ENCODE measurements at regions not wholly inside any gene's neighbourhood (a gene's known extent, or its start where the extent isn't known, plus 50 kb on each side); places are given as distances from the start of the nearest gene placed in this dataset.

DNA sequence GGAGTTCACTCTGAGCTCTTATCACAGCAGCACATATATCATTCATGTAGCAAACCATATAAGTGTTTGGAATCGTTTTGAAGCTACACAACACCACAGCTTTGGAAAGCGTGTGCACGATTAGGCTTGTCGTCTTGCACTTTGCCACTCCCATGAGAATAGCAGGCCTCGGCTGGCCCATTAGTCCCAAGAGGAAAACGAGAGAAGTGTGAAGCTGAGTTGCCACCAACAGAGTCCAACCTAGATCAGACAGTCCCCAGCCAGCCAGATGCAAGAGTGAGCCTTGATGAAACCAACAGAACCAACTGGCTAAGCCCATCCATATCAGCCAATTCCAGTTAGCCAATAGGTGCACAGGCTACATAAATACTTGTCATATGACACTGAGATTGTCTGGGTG is 238.4 kb downstream of the C1orf94 start:
- Histone ChIP-seq H3K4me3 (no peak overlapping the region), H3K27me3 (no peaks in the 10 kb centered on the region), H3K36me3 (no peaks in the 10 kb centered on the region), H3K4me1 (no peaks in the 10 kb centered on the region), H3K27ac (no peak overlapping the region), H3K9me3 (no peaks in the 10 kb centered on the region)
- 69 to 82% methylated on average over 2 to 6 of the region's 6 CpGs for WGBS, 2 donors (ENCODE audit: low coverage in 1 of 2)
- in situ Hi-C loops (cut with MboI; ENCODE audit: low pct_ligation_motif_present in 1 of 4, low pct_unique_long_range_greater_than_20kb in 1 of 4, low sequenced_read_pairs in 3 of 4) = no loop called here
- no peak for DNase-seq
- TF ChIP-seq POLR2A (IDR thresholded peaks at IDR 0.05) (no peak), EP300 (IDR thresholded peaks at IDR 0.05; ENCODE audit: low read depth) (no peak)
- TF ChIP-seq, protein P1, sequence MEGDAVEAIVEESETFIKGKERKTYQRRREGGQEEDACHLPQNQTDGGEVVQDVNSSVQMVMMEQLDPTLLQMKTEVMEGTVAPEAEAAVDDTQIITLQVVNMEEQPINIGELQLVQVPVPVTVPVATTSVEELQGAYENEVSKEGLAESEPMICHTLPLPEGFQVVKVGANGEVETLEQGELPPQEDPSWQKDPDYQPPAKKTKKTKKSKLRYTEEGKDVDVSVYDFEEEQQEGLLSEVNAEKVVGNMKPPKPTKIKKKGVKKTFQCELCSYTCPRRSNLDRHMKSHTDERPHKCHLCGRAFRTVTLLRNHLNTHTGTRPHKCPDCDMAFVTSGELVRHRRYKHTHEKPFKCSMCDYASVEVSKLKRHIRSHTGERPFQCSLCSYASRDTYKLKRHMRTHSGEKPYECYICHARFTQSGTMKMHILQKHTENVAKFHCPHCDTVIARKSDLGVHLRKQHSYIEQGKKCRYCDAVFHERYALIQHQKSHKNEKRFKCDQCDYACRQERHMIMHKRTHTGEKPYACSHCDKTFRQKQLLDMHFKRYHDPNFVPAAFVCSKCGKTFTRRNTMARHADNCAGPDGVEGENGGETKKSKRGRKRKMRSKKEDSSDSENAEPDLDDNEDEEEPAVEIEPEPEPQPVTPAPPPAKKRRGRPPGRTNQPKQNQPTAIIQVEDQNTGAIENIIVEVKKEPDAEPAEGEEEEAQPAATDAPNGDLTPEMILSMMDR (IDR thresholded peaks at IDR 0.05) = no peak
- intact Hi-C loops (cut with DNase I; ENCODE audit: low total_unique reads) = loop anchor here (10.0 kb wide), 1 partner anchor 1060 kb away; no protein-coding TSS in a partner anchor

DNA sequence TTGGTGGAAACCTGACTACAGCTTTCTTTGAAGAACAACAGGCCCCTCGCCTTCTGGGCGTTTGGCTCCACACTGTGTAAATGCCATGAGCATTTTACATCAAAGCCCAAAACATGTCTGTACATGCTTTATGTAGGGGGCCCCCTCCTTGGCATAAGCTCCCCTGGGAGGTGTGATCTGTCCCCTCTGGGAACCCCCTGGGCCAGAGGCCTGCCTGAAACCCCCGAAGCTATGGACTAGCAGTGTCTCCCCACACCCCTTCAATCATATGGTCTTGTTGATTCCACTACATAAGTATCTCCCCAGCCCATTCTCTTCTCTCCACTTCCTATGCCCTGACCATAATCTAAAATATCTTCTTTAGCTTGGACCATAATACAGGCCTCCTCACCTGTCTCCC is 241.5 kb downstream of the C1orf94 start:
- Histone ChIP-seq H3K4me1 (no peaks in the 10 kb centered on the region), H3K9me3 (no peaks in the 10 kb centered on the region), H3K27me3 (no peaks in the 10 kb centered on the region), H3K36me3 (no peaks in the 10 kb centered on the region), H3K4me3 (no peak overlapping the region), H3K27ac (no peak overlapping the region)
- no peak for DNase-seq
- TF ChIP-seq EP300 (IDR thresholded peaks at IDR 0.05; ENCODE audit: low read depth) = no peak
- TF ChIP-seq POLR2A (IDR thresholded peaks at IDR 0.05) = no peak
- TF ChIP-seq, protein P1 (IDR thresholded peaks at IDR 0.05) = no peak
- TF ChIP-seq POLR2AphosphoS5 (IDR thresholded peaks at IDR 0.05) = no peak
- intact Hi-C loops (cut with DNase I; ENCODE audit: low total_unique reads) (loop anchor here (10.0 kb wide), 1 partner anchor 1057 kb away; no protein-coding TSS in a partner anchor), in situ Hi-C loops (cut with MboI; ENCODE audit: low pct_ligation_motif_present in 1 of 4, low pct_unique_long_range_greater_than_20kb in 1 of 4, low sequenced_read_pairs in 3 of 4) (no loop called here)
- 57 to 88% methylated on average over 1 to 3 of the region's 3 CpGs for WGBS, 2 donors (ENCODE audit: low coverage in 1 of 2)

DNA sequence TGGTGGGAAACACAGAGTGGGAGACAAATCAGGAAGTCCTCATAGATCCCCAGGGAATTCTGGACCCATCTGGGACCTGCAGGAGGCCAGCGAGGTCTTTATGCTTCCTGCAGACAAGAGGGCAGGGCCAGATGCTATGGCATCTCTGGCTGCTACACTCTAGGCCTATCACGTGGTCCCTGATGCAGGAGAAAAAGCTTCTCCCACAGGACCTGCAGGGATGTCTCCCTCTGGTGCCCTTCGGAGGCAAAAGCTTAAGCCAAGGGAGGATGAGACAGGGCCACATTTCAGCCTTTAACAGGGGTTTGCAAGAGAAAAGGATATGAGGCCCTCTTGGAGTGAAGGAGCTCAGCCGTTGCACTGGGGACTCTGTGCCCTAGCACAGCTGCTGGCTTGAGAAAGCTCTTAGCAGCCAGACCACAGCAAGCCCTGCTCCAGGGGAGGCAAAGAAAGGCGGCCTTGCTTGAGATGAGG is 243.0 kb downstream of the C1orf94 start:
- Histone ChIP-seq H3K36me3 (no peaks in the 10 kb centered on the region), H3K4me1 (no peaks in the 10 kb centered on the region), H3K27me3 (no peaks in the 10 kb centered on the region), H3K4me3 (no peak overlapping the region), H3K27ac (no peak overlapping the region), H3K9me3 (no peaks in the 10 kb centered on the region)
- WGBS, 2 donors (ENCODE audit: low coverage in 1 of 2) = 40 to 61% methylated on average over 1 to 4 of the region's 5 CpGs
- in situ Hi-C loops (cut with MboI; ENCODE audit: low pct_ligation_motif_present in 1 of 4, low pct_unique_long_range_greater_than_20kb in 1 of 4, low sequenced_read_pairs in 3 of 4) = no loop called here
- intact Hi-C loops (cut with DNase I; ENCODE audit: low total_unique reads) = loop anchor here (10.0 kb wide), 1 partner anchor 1055 kb away; no protein-coding TSS in a partner anchor
- no peak for TF ChIP-seq EP300 (IDR thresholded peaks at IDR 0.05; ENCODE audit: low read depth)
- DNase-seq = no peak

DNA sequence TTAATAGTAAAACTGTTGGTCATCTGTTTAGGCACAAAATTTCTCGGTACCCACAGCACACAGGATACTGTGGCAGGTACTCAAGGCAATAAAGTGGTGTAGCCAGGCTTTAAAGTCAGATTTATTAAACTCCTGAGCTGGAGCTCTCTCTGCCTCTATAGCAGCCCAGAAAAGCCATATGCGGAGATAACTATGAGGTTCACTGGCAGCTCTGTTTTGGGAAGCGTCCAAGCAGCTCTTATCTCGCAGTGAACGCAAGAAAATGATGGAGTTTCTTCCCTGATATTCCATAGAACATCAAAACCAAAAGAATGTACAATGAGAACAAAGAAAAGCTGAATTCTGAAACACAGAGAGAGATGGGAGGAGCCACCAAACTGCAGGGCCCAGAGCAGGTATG is 248.3 kb downstream of the C1orf94 start:
- H3K9me3 ChIP-seq = no peaks in the 10 kb centered on the region
- H3K36me3 ChIP-seq = no peaks in the 10 kb centered on the region
- no peaks in the 10 kb centered on the region for H3K27me3 ChIP-seq
- DNase-seq = no peak
- TF ChIP-seq, protein P1 (IDR thresholded peaks at IDR 0.05) = no peak
- TF ChIP-seq POLR2A (IDR thresholded peaks at IDR 0.05) (no peak), POLR2AphosphoS5 (IDR thresholded peaks at IDR 0.05) (no peak), EP300 (IDR thresholded peaks at IDR 0.05; ENCODE audit: low read depth) (no peak)
- intact Hi-C loops (cut with DNase I; ENCODE audit: low total_unique reads) (no loop called here), in situ Hi-C loops (cut with MboI; ENCODE audit: low pct_ligation_motif_present in 1 of 4, low pct_unique_long_range_greater_than_20kb in 1 of 4, low sequenced_read_pairs in 3 of 4) (no loop called here)
- no peak overlapping the region for H3K4me3 ChIP-seq
- WGBS, 2 donors (ENCODE audit: low coverage in 1 of 2) = 78 to 79% methylated on average over 5 of the region's 5 CpGs
- H3K27ac ChIP-seq = no peak overlapping the region
- no peaks in the 10 kb centered on the region for H3K4me1 ChIP-seq

DNA sequence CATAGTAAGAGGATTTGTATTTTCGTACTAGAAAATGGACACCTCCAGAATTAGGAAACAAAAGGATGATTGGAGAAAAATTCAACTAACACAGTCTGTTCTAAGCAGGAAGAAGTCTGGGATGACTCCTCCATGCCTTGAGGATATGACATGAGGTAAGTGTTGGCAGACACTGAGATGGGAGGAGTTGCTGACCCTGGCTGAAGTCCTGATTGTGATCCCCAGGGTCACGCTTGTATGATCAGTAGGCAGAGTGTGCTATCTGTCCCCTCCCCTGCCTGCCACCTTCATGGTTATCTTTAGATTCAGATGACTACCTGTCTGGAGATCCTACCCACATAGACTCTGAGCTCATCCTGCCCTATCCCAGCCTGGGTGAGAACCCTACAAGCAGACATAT is 249.1 kb downstream of the C1orf94 start:
- 36% methylated on average over 2 of the region's 2 CpGs; no CpG with 5 or more reads in 1 of the 2 donors for WGBS, 2 donors (ENCODE audit: low coverage in 1 of 2)
- Histone ChIP-seq H3K9me3 (no peaks in the 10 kb centered on the region), H3K4me1 (no peaks in the 10 kb centered on the region), H3K27me3 (no peaks in the 10 kb centered on the region), H3K4me3 (no peak overlapping the region), H3K36me3 (no peaks in the 10 kb centered on the region), H3K27ac (no peak overlapping the region)
- intact Hi-C loops (cut with DNase I; ENCODE audit: low total_unique reads) = no loop called here
- DNase-seq = no peak
- TF ChIP-seq POLR2AphosphoS5 (IDR thresholded peaks at IDR 0.05) = no peak
- TF ChIP-seq, protein P1 (IDR thresholded peaks at IDR 0.05) = no peak
- TF ChIP-seq EP300 (IDR thresholded peaks at IDR 0.05; ENCODE audit: low read depth) = no peak
- no peak for TF ChIP-seq POLR2A (IDR thresholded peaks at IDR 0.05)
- in situ Hi-C loops (cut with MboI; ENCODE audit: low pct_ligation_motif_present in 1 of 4, low pct_unique_long_range_greater_than_20kb in 1 of 4, low sequenced_read_pairs in 3 of 4) = no loop called here
